PFSK-1 (cell line): ENCODE measurements at regions not wholly inside any gene's neighbourhood (a gene's known extent, or its start where the extent isn't known, plus 50 kb on each side); places are given as distances from the start of the nearest gene placed in this dataset.

Experiments used
- POLR2AphosphoS5 ChIP-seq: IDR thresholded peaks from 2 replicates; pipeline ENCODE4 v1.6.1; 2012; ENCODE audit warnings: low read depth, mild to moderate bottlenecking, control low read depth, low read length, moderate library complexity
- SIN3A ChIP-seq: IDR thresholded peaks from 2 replicates; pipeline ENCODE4 v1.6.1; 2012; ENCODE audit warnings: mild to moderate bottlenecking, low read length, moderate library complexity, borderline replicate concordance; ENCODE audit not compliant: insufficient read depth
- TF ChIP-seq, protein P1 (sequence below), 2 experiments: IDR thresholded peaks; 2 replicates each; pipeline versions ENCODE4 v1.6.1 to v1.8.0; 2011 to 2012; ENCODE audit warnings: low read depth in 2 of 2, low read length in 2 of 2, control low read depth in 1 of 2, inconsistent platforms in 1 of 2, mild to moderate bottlenecking in 1 of 2, moderate library complexity in 1 of 2; ENCODE audit not compliant: insufficient read depth in 1 of 2

DNA sequence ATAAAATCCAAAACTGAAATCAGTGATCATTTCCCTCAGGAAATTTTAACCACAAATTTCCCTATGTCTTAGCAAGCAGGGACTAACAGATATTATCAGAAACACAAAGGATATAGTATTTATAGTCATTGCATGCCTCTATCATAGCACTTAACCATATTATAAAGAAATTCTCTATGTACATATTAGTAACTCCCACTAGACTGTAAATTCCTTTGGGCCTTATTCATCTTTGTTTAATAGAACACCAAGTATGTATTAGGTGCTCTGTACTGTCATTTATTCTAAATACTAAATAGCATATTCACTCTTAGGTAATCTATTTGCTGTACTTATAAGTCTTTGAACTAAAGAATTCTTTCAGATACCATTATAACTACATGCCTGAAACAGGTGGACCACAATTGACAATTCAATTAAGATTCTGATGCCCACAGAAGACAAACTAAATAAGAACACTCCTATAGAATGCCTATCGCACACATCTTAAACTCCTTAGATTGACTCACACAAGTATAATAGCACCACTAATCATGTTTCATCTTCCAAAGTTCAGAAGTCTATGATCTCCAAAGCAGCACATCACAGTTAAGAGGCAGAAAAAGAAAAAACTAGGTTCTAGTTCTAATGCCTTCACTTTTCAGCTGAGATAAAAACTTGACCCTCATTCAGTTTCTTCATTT lies 134.1 kb downstream of the FSCB start:
- TF ChIP-seq POLR2AphosphoS5 (no peak), SIN3A (no peak)
- TF ChIP-seq, protein P1, sequence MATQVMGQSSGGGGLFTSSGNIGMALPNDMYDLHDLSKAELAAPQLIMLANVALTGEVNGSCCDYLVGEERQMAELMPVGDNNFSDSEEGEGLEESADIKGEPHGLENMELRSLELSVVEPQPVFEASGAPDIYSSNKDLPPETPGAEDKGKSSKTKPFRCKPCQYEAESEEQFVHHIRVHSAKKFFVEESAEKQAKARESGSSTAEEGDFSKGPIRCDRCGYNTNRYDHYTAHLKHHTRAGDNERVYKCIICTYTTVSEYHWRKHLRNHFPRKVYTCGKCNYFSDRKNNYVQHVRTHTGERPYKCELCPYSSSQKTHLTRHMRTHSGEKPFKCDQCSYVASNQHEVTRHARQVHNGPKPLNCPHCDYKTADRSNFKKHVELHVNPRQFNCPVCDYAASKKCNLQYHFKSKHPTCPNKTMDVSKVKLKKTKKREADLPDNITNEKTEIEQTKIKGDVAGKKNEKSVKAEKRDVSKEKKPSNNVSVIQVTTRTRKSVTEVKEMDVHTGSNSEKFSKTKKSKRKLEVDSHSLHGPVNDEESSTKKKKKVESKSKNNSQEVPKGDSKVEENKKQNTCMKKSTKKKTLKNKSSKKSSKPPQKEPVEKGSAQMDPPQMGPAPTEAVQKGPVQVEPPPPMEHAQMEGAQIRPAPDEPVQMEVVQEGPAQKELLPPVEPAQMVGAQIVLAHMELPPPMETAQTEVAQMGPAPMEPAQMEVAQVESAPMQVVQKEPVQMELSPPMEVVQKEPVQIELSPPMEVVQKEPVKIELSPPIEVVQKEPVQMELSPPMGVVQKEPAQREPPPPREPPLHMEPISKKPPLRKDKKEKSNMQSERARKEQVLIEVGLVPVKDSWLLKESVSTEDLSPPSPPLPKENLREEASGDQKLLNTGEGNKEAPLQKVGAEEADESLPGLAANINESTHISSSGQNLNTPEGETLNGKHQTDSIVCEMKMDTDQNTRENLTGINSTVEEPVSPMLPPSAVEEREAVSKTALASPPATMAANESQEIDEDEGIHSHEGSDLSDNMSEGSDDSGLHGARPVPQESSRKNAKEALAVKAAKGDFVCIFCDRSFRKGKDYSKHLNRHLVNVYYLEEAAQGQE (IDR thresholded peaks at IDR 0.05; ENCODE audit: insufficient read depth in 1 of 2, low read depth in 2 of 2, low read length in 2 of 2): no peak
